GM23338 (cell line): ENCODE measurements at regions not wholly inside any gene's neighbourhood (a gene's known extent, or its start where the extent isn't known, plus 50 kb on each side); places are given as distances from the start of the nearest gene placed in this dataset.

Experiments
- POLR2AphosphoS5 ChIP-seq: IDR thresholded peaks from 2 replicates; pipeline ENCODE4 v1.6.1; 2016; ENCODE audit warnings: antibody characterized with exemption, low read depth
- TF ChIP-seq, protein P1 (sequence below), 2 experiments: fragments of 200-600 bp in 1 of 2; sonication (generic) in 1 of 2; conservative IDR thresholded peaks; 2 replicates each; pipeline versions ENCODE4 v1.5.1 to v1.6.1; 2016 to 2017; ENCODE audit warnings: antibody characterized with exemption in 2 of 2, low read depth in 2 of 2, mild to moderate bottlenecking in 2 of 2, moderate library complexity in 1 of 2

DNA sequence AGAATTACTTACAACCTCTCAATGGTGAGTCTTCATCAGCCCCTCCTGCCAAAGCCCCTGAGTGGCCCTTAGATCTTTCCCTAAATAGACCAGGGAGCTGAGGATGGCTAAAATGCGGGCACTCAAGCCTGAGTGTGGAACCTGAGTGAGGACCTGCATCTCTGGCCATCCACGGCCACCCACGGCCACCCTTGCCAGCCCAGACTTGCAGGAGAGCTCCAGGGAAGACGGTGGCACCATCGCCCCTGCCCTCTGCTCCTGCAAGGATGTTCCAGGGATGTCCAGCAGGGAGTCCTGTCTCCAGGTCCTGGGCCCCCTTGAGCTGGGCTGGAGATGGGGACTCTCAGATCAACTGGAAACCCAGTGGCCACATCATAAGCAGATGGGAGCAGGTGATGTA, 68.2 kb upstream of the OLFM1 start:
- TF ChIP-seq POLR2AphosphoS5, result no peak
- TF ChIP-seq, protein P1, sequence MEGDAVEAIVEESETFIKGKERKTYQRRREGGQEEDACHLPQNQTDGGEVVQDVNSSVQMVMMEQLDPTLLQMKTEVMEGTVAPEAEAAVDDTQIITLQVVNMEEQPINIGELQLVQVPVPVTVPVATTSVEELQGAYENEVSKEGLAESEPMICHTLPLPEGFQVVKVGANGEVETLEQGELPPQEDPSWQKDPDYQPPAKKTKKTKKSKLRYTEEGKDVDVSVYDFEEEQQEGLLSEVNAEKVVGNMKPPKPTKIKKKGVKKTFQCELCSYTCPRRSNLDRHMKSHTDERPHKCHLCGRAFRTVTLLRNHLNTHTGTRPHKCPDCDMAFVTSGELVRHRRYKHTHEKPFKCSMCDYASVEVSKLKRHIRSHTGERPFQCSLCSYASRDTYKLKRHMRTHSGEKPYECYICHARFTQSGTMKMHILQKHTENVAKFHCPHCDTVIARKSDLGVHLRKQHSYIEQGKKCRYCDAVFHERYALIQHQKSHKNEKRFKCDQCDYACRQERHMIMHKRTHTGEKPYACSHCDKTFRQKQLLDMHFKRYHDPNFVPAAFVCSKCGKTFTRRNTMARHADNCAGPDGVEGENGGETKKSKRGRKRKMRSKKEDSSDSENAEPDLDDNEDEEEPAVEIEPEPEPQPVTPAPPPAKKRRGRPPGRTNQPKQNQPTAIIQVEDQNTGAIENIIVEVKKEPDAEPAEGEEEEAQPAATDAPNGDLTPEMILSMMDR (conservative IDR thresholded peaks at IDR 0.05; ENCODE audit: low read depth in 2 of 2), result no peak
